ENCODE measurements at regions not wholly inside any gene's neighbourhood (a gene's known extent, or its start where the extent isn't known, plus 50 kb on each side); places are given as distances from the start of the nearest gene placed in this dataset.

DNA sequence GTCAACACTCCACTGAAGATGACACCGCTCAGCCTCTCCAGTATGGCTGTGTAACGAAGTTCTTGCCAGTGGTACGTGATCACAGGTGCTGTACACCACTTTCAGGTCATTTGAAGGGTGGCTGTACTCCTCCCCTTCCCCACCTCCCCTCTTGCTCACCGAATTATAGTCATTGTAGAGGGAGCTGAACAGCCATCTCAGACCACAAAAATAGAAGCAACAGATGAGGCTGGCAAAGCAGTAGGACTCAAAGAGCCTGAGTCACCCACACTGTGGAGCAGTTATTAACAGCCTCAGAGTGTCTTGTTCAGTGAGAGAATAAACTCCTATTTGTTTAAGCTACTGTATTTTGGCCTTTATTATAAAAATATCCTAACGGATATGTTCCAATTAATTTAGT lies 192.5 kb upstream of the MCHR2 start:
- TF ChIP-seq, protein P1, sequence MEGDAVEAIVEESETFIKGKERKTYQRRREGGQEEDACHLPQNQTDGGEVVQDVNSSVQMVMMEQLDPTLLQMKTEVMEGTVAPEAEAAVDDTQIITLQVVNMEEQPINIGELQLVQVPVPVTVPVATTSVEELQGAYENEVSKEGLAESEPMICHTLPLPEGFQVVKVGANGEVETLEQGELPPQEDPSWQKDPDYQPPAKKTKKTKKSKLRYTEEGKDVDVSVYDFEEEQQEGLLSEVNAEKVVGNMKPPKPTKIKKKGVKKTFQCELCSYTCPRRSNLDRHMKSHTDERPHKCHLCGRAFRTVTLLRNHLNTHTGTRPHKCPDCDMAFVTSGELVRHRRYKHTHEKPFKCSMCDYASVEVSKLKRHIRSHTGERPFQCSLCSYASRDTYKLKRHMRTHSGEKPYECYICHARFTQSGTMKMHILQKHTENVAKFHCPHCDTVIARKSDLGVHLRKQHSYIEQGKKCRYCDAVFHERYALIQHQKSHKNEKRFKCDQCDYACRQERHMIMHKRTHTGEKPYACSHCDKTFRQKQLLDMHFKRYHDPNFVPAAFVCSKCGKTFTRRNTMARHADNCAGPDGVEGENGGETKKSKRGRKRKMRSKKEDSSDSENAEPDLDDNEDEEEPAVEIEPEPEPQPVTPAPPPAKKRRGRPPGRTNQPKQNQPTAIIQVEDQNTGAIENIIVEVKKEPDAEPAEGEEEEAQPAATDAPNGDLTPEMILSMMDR (IDR thresholded peaks at IDR 0.05 in 2 of 3, conservative IDR thresholded peaks at IDR 0.05 in 1 of 3; ENCODE audit: control insufficient read depth in 2 of 3, extremely low read depth in 1 of 3, insufficient read depth in 1 of 3, low read depth in 3 of 3, low read length in 3 of 3), result no peak
- TF ChIP-seq NFYB (IDR thresholded peaks at IDR 0.05; ENCODE audit: insufficient read depth, low read depth, low read length) (no peak), TBL1XR1 (IDR thresholded peaks at IDR 0.05; ENCODE audit: low read depth, low read length) (no peak), EP300 (IDR thresholded peaks at IDR 0.05; ENCODE audit: borderline replicate concordance in 1 of 2, control insufficient read depth in 1 of 2, low read depth in 2 of 2, low read length in 2 of 2) (no peak), RFX5 (IDR thresholded peaks at IDR 0.05; ENCODE audit: low read depth, low read length) (no peak)
- TF ChIP-seq, protein P2, sequence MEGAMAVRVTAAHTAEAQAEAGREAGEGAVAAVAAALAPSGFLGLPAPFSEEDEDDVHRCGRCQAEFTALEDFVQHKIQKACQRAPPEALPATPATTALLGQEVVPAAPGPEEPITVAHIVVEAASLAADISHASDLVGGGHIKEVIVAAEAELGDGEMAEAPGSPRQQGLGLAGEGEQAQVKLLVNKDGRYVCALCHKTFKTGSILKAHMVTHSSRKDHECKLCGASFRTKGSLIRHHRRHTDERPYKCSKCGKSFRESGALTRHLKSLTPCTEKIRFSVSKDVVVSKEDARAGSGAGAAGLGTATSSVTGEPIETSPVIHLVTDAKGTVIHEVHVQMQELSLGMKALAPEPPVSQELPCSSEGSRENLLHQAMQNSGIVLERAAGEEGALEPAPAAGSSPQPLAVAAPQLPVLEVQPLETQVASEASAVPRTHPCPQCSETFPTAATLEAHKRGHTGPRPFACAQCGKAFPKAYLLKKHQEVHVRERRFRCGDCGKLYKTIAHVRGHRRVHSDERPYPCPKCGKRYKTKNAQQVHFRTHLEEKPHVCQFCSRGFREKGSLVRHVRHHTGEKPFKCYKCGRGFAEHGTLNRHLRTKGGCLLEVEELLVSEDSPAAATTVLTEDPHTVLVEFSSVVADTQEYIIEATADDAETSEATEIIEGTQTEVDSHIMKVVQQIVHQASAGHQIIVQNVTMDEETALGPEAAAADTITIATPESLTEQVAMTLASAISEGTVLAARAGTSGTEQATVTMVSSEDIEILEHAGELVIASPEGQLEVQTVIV (IDR thresholded peaks at IDR 0.05; ENCODE audit: borderline replicate concordance, partially characterized antibody), result no peak

All from GM12878 (cell line).